Prostate gland (tissue), 2 donors: ENCODE measurements at regions not wholly inside any gene's neighbourhood (a gene's known extent, or its start where the extent isn't known, plus 50 kb on each side); places are given as distances from the start of the nearest gene placed in this dataset.

Experiments
- POLR2A ChIP-seq: fragments of 450-650 bp; IDR thresholded peaks from one replicate; pipeline ENCODE4 v1.6.1; 2016; ENCODE audit warnings: antibody characterized with exemption, mild to moderate bottlenecking
- POLR2AphosphoS5 ChIP-seq: sonication (generic); formaldehyde crosslinking; IDR thresholded peaks from one replicate; pipeline ENCODE4 v1.6.1; 2017; ENCODE audit warnings: antibody characterized with exemption
- TF ChIP-seq, protein P1 (sequence below), 4 experiments: fragments of 200-600 bp in 2 of 4; fragments of 450-650 bp in 2 of 4; sonication (generic) in 2 of 4; IDR thresholded peaks; 1 replicate in 3 of 4; 2 replicates in 1 of 4; pipeline ENCODE4 v1.5.1; 2016 to 2019; ENCODE audit warnings: antibody characterized with exemption in 4 of 4, mild to moderate bottlenecking in 2 of 4, moderate library complexity in 2 of 4

DNA sequence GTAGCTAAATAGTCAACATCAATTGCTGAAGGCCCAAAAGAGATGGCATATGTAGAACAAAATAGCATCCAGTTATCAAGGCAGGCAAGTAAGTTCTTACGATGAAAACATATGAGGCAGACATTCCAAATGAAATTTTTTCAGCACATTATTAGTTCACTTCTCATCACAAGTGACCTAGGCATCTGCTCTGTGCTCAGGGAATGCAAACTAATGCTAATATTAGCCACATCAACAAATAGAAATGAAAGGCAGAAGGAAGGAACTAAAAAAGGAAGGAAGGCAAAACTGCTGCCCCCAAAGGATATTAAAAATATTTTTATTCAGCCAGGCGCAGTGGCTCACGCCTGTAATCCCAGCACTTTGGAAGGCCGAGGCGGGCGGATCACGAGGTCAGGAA is 51.2 kb upstream of the ROCK1 start:
- TF ChIP-seq, protein P1, sequence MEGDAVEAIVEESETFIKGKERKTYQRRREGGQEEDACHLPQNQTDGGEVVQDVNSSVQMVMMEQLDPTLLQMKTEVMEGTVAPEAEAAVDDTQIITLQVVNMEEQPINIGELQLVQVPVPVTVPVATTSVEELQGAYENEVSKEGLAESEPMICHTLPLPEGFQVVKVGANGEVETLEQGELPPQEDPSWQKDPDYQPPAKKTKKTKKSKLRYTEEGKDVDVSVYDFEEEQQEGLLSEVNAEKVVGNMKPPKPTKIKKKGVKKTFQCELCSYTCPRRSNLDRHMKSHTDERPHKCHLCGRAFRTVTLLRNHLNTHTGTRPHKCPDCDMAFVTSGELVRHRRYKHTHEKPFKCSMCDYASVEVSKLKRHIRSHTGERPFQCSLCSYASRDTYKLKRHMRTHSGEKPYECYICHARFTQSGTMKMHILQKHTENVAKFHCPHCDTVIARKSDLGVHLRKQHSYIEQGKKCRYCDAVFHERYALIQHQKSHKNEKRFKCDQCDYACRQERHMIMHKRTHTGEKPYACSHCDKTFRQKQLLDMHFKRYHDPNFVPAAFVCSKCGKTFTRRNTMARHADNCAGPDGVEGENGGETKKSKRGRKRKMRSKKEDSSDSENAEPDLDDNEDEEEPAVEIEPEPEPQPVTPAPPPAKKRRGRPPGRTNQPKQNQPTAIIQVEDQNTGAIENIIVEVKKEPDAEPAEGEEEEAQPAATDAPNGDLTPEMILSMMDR (IDR thresholded peaks at IDR 0.05), result no peak
- no peak for TF ChIP-seq POLR2A
- TF ChIP-seq POLR2AphosphoS5, result no peak
